ENCODE measurements at regions not wholly inside any gene's neighbourhood (a gene's known extent, or its start where the extent isn't known, plus 50 kb on each side); places are given as distances from the start of the nearest gene placed in this dataset.

- no peak for TF ChIP-seq FOXP2 (optimal IDR thresholded peaks at IDR 0.05; ENCODE audit: control extremely low read depth, extremely low read length, insufficient read depth)
- no peak for TF ChIP-seq POLR2AphosphoS5 (IDR thresholded peaks at IDR 0.05; ENCODE audit: borderline replicate concordance, low read depth, low read length)
- no peak for TF ChIP-seq EZH2 (IDR thresholded peaks at IDR 0.05)
- H3K9ac ChIP-seq (ENCODE audit: insufficient read length), result no peak overlapping the region
- H3K9me3 ChIP-seq (ENCODE audit: low read depth, low read length), result no peaks in the 10 kb centered on the region
- no peak overlapping the region for H3K27ac ChIP-seq
- DNase-seq (ENCODE audit: low read depth, low spot score), result no peak
- H3K4me3 ChIP-seq, result no peak overlapping the region
- H3K36me3 ChIP-seq (ENCODE audit: insufficient read depth, low read length), result no peaks in the 10 kb centered on the region
Observed at GRCh38 chr4:185920691-185921260, 108.8 kb upstream of the SORBS2 start.

- no peaks in the 10 kb centered on the region for H3K36me3 ChIP-seq (ENCODE audit: insufficient read depth, low read length)
- no peak overlapping the region for H3K27ac ChIP-seq
- no peak for DNase-seq (ENCODE audit: low read depth, low spot score)
- no peaks in the 10 kb centered on the region for H3K9me3 ChIP-seq (ENCODE audit: low read depth, low read length)
- no peak overlapping the region for H3K9ac ChIP-seq (ENCODE audit: insufficient read length)
- TF ChIP-seq EZH2 (IDR thresholded peaks at IDR 0.05) (no peak), POLR2AphosphoS5 (IDR thresholded peaks at IDR 0.05; ENCODE audit: borderline replicate concordance, low read depth, low read length) (no peak), FOXP2 (optimal IDR thresholded peaks at IDR 0.05; ENCODE audit: control extremely low read depth, extremely low read length, insufficient read depth) (no peak)
- no peak overlapping the region for H3K4me3 ChIP-seq
Observed at GRCh38 chr4:185921583-185922555, 109.9 kb upstream of the SORBS2 start.

- DNase-seq (ENCODE audit: low read depth, low spot score), result no peak
- no peak overlapping the region for H3K9ac ChIP-seq (ENCODE audit: insufficient read length)
- no peaks in the 10 kb centered on the region for H3K36me3 ChIP-seq (ENCODE audit: insufficient read depth, low read length)
- H3K27ac ChIP-seq, result no peak overlapping the region
- TF ChIP-seq POLR2AphosphoS5 (IDR thresholded peaks at IDR 0.05; ENCODE audit: borderline replicate concordance, low read depth, low read length), result no peak
- no peak for TF ChIP-seq FOXP2 (optimal IDR thresholded peaks at IDR 0.05; ENCODE audit: control extremely low read depth, extremely low read length, insufficient read depth)
- no peak for TF ChIP-seq EZH2 (IDR thresholded peaks at IDR 0.05)
- no peaks in the 10 kb centered on the region for H3K9me3 ChIP-seq (ENCODE audit: low read depth, low read length)
- no peak overlapping the region for H3K4me3 ChIP-seq
Observed at GRCh38 chr4:185924458-185925044, 112.6 kb upstream of the SORBS2 start.

GRCh38 chr4:185925910-185926360 is 113.9 kb upstream of the SORBS2 start:
- Histone ChIP-seq H3K27ac (no peak overlapping the region), H3K36me3 (ENCODE audit: insufficient read depth, low read length) (no peaks in the 10 kb centered on the region), H3K4me3 (no peak overlapping the region), H3K9me3 (ENCODE audit: low read depth, low read length) (no peaks in the 10 kb centered on the region), H3K9ac (ENCODE audit: insufficient read length) (no peak overlapping the region)
- TF ChIP-seq FOXP2 (optimal IDR thresholded peaks at IDR 0.05; ENCODE audit: control extremely low read depth, extremely low read length, insufficient read depth), result no peak
- TF ChIP-seq EZH2 (IDR thresholded peaks at IDR 0.05), result no peak
- no peak for DNase-seq (ENCODE audit: low read depth, low spot score)

- H3K36me3 ChIP-seq (ENCODE audit: insufficient read depth, low read length), result no peaks in the 10 kb centered on the region
- H3K27ac ChIP-seq, result no peak overlapping the region
- no peak overlapping the region for H3K4me3 ChIP-seq
- H3K9me3 ChIP-seq (ENCODE audit: low read depth, low read length), result no peaks in the 10 kb centered on the region
- no peak overlapping the region for H3K9ac ChIP-seq (ENCODE audit: insufficient read length)
- no peak for TF ChIP-seq POLR2AphosphoS5 (IDR thresholded peaks at IDR 0.05; ENCODE audit: borderline replicate concordance, low read depth, low read length)
- no peak for TF ChIP-seq EZH2 (IDR thresholded peaks at IDR 0.05)
- TF ChIP-seq FOXP2 (optimal IDR thresholded peaks at IDR 0.05; ENCODE audit: control extremely low read depth, extremely low read length, insufficient read depth), result no peak
- DNase-seq (ENCODE audit: low read depth, low spot score), result no peak
Observed at GRCh38 chr4:185931375-185931774, 119.4 kb upstream of the SORBS2 start.

GRCh38 chr4:185931986-185932385 is 120.0 kb upstream of the SORBS2 start:
- Histone ChIP-seq H3K9me3 (ENCODE audit: low read depth, low read length) (no peaks in the 10 kb centered on the region), H3K4me3 (no peak overlapping the region), H3K27ac (no peak overlapping the region), H3K9ac (ENCODE audit: insufficient read length) (no peak overlapping the region), H3K36me3 (ENCODE audit: insufficient read depth, low read length) (no peaks in the 10 kb centered on the region)
- no peak for TF ChIP-seq POLR2AphosphoS5 (IDR thresholded peaks at IDR 0.05; ENCODE audit: borderline replicate concordance, low read depth, low read length)
- TF ChIP-seq EZH2 (IDR thresholded peaks at IDR 0.05), result no peak
- TF ChIP-seq FOXP2 (optimal IDR thresholded peaks at IDR 0.05; ENCODE audit: control extremely low read depth, extremely low read length, insufficient read depth), result no peak
- DNase-seq (ENCODE audit: low read depth, low spot score), result no peak

- TF ChIP-seq POLR2AphosphoS5 (IDR thresholded peaks at IDR 0.05; ENCODE audit: borderline replicate concordance, low read depth, low read length), result no peak
- TF ChIP-seq EZH2 (IDR thresholded peaks at IDR 0.05), result no peak
- TF ChIP-seq FOXP2 (optimal IDR thresholded peaks at IDR 0.05; ENCODE audit: control extremely low read depth, extremely low read length, insufficient read depth), result no peak
- no peak overlapping the region for H3K9ac ChIP-seq (ENCODE audit: insufficient read length)
- H3K4me3 ChIP-seq, result no peak overlapping the region
- H3K9me3 ChIP-seq (ENCODE audit: low read depth, low read length), result no peaks in the 10 kb centered on the region
- no peak overlapping the region for H3K27ac ChIP-seq
- no peak for DNase-seq (ENCODE audit: low read depth, low spot score)
- H3K36me3 ChIP-seq (ENCODE audit: insufficient read depth, low read length), result no peaks in the 10 kb centered on the region
Observed at GRCh38 chr4:185932491-185932890, 120.5 kb upstream of the SORBS2 start.

- Histone ChIP-seq H3K36me3 (ENCODE audit: insufficient read depth, low read length) (no peaks in the 10 kb centered on the region), H3K9me3 (ENCODE audit: low read depth, low read length) (no peaks in the 10 kb centered on the region), H3K4me3 (no peak overlapping the region), H3K9ac (ENCODE audit: insufficient read length) (no peak overlapping the region), H3K27ac (no peak overlapping the region)
- DNase-seq (ENCODE audit: low read depth, low spot score), result no peak
- TF ChIP-seq FOXP2 (optimal IDR thresholded peaks at IDR 0.05; ENCODE audit: control extremely low read depth, extremely low read length, insufficient read depth) (no peak), EZH2 (IDR thresholded peaks at IDR 0.05) (no peak), POLR2AphosphoS5 (IDR thresholded peaks at IDR 0.05; ENCODE audit: borderline replicate concordance, low read depth, low read length) (no peak)
Observed at GRCh38 chr4:185933078-185933581, 121.1 kb upstream of the SORBS2 start.
